Esophagus muscularis mucosa (tissue), 4 donors: ENCODE measurements at regions not wholly inside any gene's neighbourhood (a gene's known extent, or its start where the extent isn't known, plus 50 kb on each side); places are given as distances from the start of the nearest gene placed in this dataset.

Source experiments
- EP300 ChIP-seq: sonication (generic); formaldehyde crosslinking; IDR thresholded peaks from one replicate; pipeline ENCODE4 v1.6.1; 2017; ENCODE audit warnings: antibody characterized with exemption
- POLR2A ChIP-seq: fragments of 450-650 bp; IDR thresholded peaks from one replicate; pipeline ENCODE4 v1.6.1; 2017; ENCODE audit warnings: antibody characterized with exemption, moderate library complexity, mild to moderate bottlenecking, low read depth
- POLR2AphosphoS5 ChIP-seq, 2 donors: sonication (generic); formaldehyde crosslinking; IDR thresholded peaks; one replicate each; pipeline ENCODE4 v1.6.1; 2017; ENCODE audit warnings: antibody characterized with exemption in 2 of 2
- TF ChIP-seq, protein P1 (sequence below), 3 experiments: fragments of 200-600 bp in 2 of 3; fragments of 450-650 bp in 1 of 3; sonication (generic) in 2 of 3; IDR thresholded peaks; one replicate each; pipeline ENCODE4 v1.5.1; 2017 to 2019; ENCODE audit warnings: antibody characterized with exemption in 3 of 3, mild to moderate bottlenecking in 2 of 3, moderate library complexity in 1 of 3

DNA sequence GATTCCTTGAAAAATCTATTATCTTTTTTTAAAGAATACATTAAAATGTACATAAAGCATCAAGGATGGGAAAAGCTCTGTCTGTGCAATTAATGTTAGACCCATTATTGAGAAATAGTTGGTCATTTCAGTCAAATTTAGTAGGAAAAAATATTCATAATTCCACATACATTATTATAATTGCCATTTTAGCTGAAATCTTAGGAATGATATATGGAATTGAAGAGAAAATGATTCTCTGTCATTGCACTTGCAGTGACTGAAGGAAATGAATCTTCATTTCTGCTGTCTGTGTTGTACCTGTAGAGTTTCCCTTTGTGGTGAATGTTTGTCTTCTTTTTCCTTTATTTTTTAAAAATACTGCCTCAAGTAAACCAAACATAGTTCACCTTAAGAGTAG, 473.9 kb downstream of the C3orf38 start:
- no peak for TF ChIP-seq POLR2A
- TF ChIP-seq, protein P1, sequence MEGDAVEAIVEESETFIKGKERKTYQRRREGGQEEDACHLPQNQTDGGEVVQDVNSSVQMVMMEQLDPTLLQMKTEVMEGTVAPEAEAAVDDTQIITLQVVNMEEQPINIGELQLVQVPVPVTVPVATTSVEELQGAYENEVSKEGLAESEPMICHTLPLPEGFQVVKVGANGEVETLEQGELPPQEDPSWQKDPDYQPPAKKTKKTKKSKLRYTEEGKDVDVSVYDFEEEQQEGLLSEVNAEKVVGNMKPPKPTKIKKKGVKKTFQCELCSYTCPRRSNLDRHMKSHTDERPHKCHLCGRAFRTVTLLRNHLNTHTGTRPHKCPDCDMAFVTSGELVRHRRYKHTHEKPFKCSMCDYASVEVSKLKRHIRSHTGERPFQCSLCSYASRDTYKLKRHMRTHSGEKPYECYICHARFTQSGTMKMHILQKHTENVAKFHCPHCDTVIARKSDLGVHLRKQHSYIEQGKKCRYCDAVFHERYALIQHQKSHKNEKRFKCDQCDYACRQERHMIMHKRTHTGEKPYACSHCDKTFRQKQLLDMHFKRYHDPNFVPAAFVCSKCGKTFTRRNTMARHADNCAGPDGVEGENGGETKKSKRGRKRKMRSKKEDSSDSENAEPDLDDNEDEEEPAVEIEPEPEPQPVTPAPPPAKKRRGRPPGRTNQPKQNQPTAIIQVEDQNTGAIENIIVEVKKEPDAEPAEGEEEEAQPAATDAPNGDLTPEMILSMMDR (IDR thresholded peaks at IDR 0.05): no peak
- TF ChIP-seq EP300: no peak
- TF ChIP-seq POLR2AphosphoS5 (IDR thresholded peaks at IDR 0.05): no peak
